ENCODE measurements at regions not wholly inside any gene's neighbourhood (a gene's known extent, or its start where the extent isn't known, plus 50 kb on each side); places are given as distances from the start of the nearest gene placed in this dataset.

DNA sequence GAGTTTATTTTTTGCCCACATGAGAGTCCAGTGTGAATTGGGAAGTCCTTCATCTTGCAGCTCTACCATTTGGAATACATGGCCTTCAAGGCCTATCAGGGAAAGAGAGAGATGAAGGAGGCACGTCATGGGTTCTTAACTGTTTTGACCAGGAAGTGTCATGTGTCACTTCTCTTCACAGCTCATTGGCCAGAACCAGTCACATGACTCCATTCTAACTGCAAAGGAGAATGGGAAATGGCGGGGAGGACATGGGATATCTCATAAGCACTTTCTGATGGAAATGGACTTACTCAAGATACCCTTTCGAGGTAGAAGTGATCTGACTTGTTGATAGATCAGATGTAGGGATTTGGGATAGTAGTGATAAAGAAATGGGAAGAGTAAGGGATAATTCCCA is 57.9 kb upstream of the CES5A start:
- Histone ChIP-seq H3K4me1 (no peaks in the 10 kb centered on the region), H3K4me3 (no peak overlapping the region), H3K36me3 (no peaks in the 10 kb centered on the region), H3K27me3 (peaks cover 4% of the 10 kb centered on the region), H3K27ac (no peak overlapping the region), H3K9me3 (no peaks in the 10 kb centered on the region)
- DNase-seq (no peak), ATAC-seq (no peak)
- TF ChIP-seq, protein P1, sequence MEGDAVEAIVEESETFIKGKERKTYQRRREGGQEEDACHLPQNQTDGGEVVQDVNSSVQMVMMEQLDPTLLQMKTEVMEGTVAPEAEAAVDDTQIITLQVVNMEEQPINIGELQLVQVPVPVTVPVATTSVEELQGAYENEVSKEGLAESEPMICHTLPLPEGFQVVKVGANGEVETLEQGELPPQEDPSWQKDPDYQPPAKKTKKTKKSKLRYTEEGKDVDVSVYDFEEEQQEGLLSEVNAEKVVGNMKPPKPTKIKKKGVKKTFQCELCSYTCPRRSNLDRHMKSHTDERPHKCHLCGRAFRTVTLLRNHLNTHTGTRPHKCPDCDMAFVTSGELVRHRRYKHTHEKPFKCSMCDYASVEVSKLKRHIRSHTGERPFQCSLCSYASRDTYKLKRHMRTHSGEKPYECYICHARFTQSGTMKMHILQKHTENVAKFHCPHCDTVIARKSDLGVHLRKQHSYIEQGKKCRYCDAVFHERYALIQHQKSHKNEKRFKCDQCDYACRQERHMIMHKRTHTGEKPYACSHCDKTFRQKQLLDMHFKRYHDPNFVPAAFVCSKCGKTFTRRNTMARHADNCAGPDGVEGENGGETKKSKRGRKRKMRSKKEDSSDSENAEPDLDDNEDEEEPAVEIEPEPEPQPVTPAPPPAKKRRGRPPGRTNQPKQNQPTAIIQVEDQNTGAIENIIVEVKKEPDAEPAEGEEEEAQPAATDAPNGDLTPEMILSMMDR (IDR thresholded peaks at IDR 0.05), result no peak
- intact Hi-C loops (cut with DNase I), result no loop called here

DNA sequence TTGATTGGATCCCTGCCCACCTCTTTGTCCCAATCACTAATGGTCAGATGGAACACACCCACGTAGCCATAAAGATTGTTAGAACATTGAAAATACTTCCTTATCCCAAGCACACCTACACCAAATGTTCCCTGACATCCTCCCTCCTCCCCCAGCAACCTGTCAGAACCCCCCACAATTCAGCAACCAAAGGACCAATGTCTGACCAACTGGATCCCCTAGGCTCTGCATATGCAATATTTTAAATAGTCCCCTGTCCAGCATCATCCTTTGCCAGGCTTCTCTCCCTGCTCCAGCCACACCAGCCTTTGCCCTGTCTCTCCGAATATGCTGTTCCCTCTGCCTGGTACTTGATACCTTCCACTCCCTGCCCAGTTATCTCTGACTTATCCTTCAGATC is 54.9 kb upstream of the CES5A start:
- H3K27ac ChIP-seq, result no peak overlapping the region
- TF ChIP-seq, protein P1 (IDR thresholded peaks at IDR 0.05), result no peak
- no peak for ATAC-seq
- intact Hi-C loops (cut with DNase I), result no loop called here
- no peaks in the 10 kb centered on the region for H3K36me3 ChIP-seq
- DNase-seq, result no peak
- no peak overlapping the region for H3K4me3 ChIP-seq
- no peaks in the 10 kb centered on the region for H3K9me3 ChIP-seq
- no peaks in the 10 kb centered on the region for H3K4me1 ChIP-seq
- H3K27me3 ChIP-seq, result no peaks in the 10 kb centered on the region

DNA sequence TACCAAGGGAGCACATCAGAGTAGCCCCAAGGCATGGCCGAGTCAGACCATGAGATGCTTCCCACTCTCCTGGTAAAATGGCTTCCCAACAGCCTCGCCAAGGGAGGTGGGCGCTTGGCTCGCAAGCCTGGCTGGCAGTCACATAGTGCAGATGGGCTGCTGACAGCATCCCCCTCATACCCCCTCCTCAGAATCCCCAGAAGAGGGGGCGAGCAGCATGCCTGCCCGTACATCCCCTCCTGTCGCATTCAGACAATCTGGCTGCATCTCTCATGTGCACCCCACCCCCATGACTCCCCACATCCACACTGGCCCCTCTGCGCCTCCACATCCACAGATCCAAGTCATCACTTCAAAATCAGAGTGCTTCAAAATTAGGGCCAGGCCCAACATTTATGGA is 54.0 kb upstream of the CES5A start:
- TF ChIP-seq, protein P1 (IDR thresholded peaks at IDR 0.05), result no peak
- Histone ChIP-seq H3K36me3 (no peaks in the 10 kb centered on the region), H3K4me3 (no peak overlapping the region), H3K27ac (no peak overlapping the region), H3K9me3 (no peaks in the 10 kb centered on the region), H3K4me1 (no peaks in the 10 kb centered on the region), H3K27me3 (no peaks in the 10 kb centered on the region)
- ATAC-seq (no peak), DNase-seq (no peak)
- intact Hi-C loops (cut with DNase I), result no loop called here

DNA sequence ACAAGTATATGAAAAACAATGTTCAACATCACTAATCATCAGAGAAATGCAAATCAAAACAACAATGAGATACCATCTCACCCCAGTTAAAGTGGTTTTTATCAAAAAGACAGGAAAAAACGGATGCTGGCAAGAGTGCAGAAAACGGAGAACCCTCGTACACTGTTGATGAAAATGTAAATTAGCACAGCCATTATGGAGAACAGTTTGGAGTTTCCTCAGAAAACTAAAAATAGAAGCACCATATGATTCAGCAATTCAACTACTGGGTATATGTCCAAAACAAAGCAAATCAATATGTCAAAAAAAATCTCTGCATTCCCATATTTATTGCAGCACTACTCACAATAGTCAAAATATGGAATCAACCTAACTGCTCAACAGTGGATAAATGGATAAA is 50.1 kb upstream of the CES5A start:
- ATAC-seq, result no peak
- H3K4me3 ChIP-seq, result no peak overlapping the region
- no peaks in the 10 kb centered on the region for H3K27me3 ChIP-seq
- H3K36me3 ChIP-seq, result no peaks in the 10 kb centered on the region
- H3K27ac ChIP-seq, result no peak overlapping the region
- no peak for DNase-seq
- no peaks in the 10 kb centered on the region for H3K4me1 ChIP-seq
- TF ChIP-seq, protein P1 (IDR thresholded peaks at IDR 0.05), result no peak
- no peaks in the 10 kb centered on the region for H3K9me3 ChIP-seq
- intact Hi-C loops (cut with DNase I), result no loop called here
